Loucy (cell line): ENCODE measurements at regions not wholly inside any gene's neighbourhood (a gene's known extent, or its start where the extent isn't known, plus 50 kb on each side); places are given as distances from the start of the nearest gene placed in this dataset.

Experiments
- EZH2phosphoT487 ChIP-seq: fragments of 200-600 bp; IDR thresholded peaks from 2 replicates; pipeline ENCODE4 v1.6.1; 2018; ENCODE audit warnings: antibody characterized with exemption, mild to moderate bottlenecking, moderate library complexity, borderline replicate concordance
- TF ChIP-seq, protein P1 (sequence below): fragments of 200-600 bp; sonication (generic); conservative IDR thresholded peaks from 2 replicates; pipeline ENCODE4 v1.5.1; 2014; ENCODE audit warnings: mild to moderate bottlenecking, antibody characterized with exemption, low read length

DNA sequence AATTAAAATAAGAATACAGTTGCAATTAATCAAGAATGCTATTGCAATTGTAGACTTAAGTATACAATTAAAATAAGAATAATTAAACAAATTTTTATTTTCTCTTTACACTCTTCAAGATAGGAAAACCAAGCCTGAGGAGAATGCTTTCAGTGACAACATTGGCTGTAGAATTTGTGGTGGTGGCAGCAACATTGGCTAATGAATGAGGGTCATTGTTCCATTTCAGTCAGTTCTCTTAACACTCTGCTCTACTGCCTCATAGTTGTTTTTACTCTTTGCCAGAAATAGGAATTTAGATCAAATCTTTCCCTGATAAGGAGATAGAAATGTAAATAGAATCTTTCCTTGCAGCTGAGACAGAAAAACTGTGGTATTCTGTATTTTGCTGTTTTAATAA, 391.6 kb downstream of the PCDH20 start:
- no peak for TF ChIP-seq EZH2phosphoT487
- TF ChIP-seq, protein P1, sequence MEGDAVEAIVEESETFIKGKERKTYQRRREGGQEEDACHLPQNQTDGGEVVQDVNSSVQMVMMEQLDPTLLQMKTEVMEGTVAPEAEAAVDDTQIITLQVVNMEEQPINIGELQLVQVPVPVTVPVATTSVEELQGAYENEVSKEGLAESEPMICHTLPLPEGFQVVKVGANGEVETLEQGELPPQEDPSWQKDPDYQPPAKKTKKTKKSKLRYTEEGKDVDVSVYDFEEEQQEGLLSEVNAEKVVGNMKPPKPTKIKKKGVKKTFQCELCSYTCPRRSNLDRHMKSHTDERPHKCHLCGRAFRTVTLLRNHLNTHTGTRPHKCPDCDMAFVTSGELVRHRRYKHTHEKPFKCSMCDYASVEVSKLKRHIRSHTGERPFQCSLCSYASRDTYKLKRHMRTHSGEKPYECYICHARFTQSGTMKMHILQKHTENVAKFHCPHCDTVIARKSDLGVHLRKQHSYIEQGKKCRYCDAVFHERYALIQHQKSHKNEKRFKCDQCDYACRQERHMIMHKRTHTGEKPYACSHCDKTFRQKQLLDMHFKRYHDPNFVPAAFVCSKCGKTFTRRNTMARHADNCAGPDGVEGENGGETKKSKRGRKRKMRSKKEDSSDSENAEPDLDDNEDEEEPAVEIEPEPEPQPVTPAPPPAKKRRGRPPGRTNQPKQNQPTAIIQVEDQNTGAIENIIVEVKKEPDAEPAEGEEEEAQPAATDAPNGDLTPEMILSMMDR, result no peak
